ENCODE measurements at regions not wholly inside any gene's neighbourhood (a gene's known extent, or its start where the extent isn't known, plus 50 kb on each side); places are given as distances from the start of the nearest gene placed in this dataset.

- no peak for TF ChIP-seq POLR2A (IDR thresholded peaks at IDR 0.05)
- no peak for TF ChIP-seq CTCF (IDR thresholded peaks at IDR 0.05)
- TF ChIP-seq POLR2AphosphoS5 (IDR thresholded peaks at IDR 0.05), result no peak
Measured at GRCh38 chr3:22665528-22665927, 537.6 kb upstream of the UBE2E2 start.
